NB4 (cell line): ENCODE measurements at regions not wholly inside any gene's neighbourhood (a gene's known extent, or its start where the extent isn't known, plus 50 kb on each side); places are given as distances from the start of the nearest gene placed in this dataset.

ENCODE experiments used
- CTCF ChIP-seq: IDR thresholded peaks from one replicate; pipeline ENCODE4 v1.5.1; 2012; ENCODE audit warnings: low read depth, low read length
- MYC ChIP-seq: IDR thresholded peaks from 2 replicates; pipeline ENCODE4 v1.6.1; 2011; ENCODE audit warnings: low read depth, low read length

DNA sequence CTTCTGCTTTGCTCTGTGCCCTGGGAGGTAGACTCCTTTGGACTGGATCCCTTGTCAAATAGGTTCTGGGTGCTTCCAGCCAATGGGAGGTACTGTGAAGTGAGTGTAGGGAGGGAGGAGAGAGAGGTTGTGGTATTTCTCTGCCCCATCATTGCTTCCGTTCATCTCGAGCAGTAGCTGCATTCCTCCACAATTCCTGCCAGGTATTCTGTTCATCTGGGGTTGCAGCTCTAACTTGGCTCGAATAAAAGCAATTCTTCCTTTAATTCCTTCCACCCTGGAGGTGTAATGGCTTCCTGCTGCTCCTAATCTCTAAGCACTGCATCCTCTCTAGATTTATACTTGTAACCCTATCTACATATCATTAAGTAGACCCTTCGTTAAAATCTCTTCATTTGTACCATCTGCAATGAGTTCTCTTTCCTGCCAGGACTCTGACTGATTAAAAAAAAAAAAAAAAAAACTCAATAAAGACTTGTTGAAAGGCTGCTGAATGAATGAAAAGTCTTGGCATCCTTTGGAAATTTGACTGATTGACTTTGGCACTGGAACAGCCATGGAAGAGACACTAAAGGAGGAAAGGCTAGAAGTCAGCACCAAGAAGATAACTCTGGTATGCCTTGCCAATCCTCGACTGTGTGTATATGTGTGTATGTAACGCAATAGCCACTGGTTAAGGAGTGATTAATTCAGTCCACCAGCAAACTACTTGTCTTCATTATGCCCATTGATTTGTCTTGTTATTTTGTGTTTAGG is 616.9 kb upstream of the SOX9 start:
- TF ChIP-seq CTCF (no peak), MYC (no peak)
